Islet precursor cell (in vitro differentiated cells): ENCODE measurements at regions not wholly inside any gene's neighbourhood (a gene's known extent, or its start where the extent isn't known, plus 50 kb on each side); places are given as distances from the start of the nearest gene placed in this dataset.
"Not testable (repeated sequence)": the region's sequence is repeated elsewhere in the genome, so short reads cannot be mapped to it uniquely, and the experiment has no call there.

Source experiments
- DNase-seq: peaks from one replicate; pipeline ENCODE4 v3.0.0-alpha.2; 2018

DNA sequence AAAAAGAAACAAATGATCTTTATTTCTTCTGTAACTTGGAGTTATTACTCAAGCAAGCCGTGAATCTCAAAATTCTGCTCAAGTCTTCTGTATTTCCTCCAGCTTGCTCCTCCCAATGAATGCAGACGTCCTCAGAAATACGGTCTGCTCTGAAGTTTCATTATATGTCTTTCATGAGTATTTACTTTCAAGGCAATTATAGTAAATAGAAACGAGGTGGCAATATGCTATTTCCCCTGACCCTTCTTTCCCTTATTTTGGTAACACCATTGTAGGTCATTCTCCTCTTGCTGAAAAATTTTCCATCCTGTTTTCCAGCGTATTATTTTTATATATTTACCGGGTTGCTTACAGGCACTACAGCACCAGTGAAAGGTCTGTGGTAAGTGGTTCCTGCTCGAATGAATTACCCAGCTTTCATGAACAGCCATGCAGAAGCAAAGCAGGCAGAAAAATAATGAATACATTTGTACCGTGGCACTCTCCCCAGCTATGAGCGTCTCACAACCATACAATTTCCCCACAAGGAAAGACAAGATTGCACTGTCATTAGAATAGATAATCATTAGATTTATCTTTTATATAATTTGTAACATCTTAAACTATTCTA is 350.9 kb upstream of the PKN2 start:
- DNase-seq: no peak

DNA sequence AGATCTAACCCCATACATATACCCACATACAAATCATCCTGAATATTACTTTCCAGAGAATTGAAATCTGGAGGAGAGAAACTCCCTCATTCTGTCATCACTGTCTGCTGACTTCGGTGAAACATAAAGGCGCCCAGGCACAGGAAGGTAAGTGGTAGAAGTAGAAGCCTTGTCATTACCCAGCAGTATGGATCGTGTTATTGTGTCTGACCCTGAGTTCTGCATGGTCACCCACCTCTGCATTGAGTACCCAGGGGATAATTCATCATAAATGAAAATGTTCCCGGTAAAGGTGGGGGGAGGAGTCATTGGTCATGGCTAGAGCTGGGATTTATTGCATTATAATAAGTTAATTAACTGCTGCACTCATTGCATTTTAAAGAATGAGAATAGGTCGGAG is 342.6 kb upstream of the PKN2 start:
- no peak for DNase-seq

DNA sequence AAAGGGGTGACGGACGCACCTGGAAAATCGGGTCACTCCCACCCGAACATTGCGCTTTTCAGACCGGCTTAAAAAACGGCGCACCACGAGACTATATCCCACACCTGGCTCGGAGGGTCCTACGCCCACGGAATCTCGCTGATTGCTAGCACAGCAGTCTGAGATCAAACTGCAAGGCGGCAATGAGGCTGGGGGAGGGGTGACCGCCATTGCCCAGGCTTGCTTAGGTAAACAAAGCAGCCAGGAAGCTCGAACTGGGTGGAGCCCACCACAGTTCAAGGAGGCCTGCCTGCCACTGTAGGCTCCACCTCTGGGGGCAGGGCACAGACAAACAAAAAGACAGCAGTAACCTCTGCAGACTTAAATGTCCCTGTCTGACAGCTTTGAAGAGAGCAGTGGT is 342.0 kb upstream of the PKN2 start:
- not testable (repeated sequence) for DNase-seq

DNA sequence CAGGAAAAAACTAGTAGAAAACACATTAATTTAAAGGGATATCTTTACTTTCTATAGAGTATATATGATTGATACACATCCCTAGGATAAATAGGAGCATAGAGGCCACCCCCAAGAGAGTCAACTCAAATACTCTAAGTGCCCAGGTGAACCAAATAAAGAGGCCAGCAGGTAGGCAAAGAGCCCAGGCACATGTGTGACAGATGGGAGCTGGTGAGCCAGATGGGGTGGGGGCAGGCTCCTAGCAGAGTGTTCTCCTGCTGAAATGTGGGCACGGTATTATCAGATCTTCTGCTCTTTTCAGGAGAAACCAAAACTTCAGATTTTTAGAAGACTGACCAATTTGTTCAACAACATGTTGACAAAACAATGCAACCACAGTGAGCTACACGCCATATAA is 333.4 kb upstream of the PKN2 start:
- no peak for DNase-seq

DNA sequence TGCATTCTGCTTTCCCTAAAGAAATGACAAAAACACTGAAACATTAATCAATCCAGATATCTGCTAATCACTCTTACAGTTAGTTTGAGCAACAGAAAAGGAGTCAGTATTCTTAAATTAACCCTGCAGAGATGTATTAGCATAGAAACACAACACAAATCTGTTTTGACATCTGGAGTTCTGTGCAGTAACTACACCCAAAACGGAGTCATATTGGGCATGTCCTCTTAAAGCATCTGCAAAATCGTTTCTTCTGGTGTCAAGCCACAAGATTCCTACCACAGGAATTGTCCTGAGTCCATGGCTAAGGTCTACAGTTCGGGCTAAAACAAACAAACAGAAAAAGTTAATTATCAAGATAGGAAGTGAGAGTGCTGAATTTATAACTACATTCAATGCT is 332.1 kb upstream of the PKN2 start:
- no peak for DNase-seq

DNA sequence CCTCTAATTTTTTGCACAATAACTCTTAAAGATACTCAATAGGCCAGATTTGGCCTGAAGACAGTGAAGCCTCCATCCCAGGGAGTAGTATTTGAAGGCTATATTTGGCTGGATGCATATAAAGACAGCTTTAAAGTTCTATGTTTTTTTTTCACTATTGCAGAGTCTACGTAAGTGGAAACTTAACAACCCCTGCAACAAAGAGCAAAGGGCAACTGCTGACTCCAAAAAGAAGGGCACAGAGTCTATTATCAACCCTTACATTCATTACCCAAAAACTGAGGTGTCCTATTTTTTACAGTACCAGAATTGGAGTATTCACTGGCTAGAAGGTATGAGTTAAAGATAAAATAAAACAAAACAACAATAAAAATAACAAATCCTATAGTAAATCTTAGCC is 329.8 kb upstream of the PKN2 start:
- no peak for DNase-seq

DNA sequence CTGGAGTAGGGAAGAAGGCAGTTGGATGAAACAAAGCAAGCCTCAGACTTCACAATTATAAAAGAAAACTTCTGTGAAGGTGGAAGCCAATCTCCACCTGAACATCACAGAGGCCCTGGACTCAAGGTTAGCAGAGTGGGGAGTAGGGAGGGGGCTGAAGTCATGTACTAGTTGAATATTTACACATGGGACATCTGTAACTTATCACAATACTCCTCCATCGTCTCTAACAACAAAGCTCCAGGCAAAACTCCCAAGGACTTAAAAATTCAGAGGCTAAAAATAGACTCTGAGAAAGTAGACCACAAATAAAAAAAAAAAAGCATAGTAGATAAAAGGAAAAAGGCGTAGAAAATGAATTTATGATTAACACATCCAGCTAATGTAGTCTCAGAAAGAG is 326.3 kb upstream of the PKN2 start:
- DNase-seq: no peak

DNA sequence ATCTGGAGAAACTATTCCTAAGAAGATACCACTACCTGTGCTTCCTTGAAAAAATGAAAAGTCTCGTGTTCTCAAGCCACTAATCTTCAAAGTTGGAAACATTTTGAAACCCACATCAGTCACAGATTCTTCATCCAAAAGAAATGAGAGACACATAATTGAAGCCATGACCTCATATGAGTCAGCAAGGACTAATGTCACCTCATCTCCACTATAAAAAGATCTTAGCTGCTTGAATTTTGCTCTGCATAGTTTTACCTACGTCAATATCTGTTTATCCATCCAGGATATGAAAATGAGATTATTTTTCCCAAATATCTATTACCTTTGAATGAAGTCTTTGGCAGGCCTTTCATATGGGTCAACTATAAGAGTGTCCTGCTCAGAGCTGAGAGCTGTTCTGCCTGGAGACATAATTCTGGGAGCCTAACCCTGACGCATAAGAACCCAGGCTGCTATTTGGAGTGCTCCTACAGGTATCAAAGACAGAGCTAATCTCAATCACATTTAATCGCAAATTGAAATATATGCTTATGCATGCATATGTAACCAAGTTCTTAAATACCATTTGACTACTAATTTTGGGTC is 312.5 kb upstream of the PKN2 start:
- no peak for DNase-seq

DNA sequence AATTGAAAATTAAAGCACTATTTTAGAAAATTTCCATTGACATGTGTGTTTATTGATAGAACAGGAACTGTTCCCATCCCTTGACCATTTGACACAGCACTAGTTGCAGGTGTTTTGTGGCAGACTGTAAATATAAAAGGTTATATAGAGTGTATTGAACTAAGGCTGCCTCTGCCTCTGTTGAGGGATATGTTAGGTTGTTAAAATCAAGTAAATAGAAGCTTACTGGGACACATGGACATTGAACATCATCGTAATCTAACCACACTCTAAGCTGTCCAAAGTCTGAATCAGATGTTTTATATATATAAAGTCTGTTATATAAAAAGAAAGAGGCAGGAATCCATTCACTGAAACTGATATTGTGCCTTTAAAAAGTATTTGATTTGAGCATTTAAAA is 308.1 kb upstream of the PKN2 start:
- no peak for DNase-seq

DNA sequence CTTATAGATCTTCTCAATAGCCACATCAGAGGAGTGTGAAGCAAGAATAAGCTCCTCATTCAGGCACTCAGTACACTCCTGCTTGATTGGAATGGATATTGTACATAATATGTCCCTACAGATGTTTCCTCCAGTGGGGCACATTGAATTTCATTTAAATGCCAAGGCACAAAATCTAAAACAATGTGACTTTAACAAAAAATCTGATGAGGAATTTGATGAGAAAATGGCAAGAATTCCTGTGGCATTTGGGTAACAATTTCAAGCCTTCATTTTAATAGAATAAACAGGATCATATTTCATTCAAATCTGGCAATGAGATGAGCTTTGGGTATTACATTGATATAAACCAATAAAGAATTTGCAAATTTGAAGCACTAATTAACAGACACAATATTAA is 307.7 kb upstream of the PKN2 start:
- DNase-seq: no peak

DNA sequence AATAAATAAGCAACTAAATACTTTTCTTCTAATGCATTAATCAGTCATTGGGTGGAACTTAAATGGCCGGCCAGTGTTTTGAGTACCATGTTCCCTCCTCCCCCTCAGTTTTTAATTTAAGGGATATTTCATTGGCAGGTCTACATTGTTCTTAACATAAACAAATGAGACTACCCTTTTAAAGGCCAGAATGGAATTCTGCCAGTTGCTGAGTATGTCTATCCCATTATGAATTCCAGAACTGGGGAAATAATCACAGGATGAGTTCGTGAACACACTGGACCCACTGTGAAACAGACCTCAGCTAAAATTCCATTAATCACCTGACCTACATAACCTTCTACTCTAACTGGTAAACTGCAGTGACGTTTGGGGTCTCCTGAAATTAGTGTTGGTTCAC is 305.5 kb upstream of the PKN2 start:
- no peak for DNase-seq

DNA sequence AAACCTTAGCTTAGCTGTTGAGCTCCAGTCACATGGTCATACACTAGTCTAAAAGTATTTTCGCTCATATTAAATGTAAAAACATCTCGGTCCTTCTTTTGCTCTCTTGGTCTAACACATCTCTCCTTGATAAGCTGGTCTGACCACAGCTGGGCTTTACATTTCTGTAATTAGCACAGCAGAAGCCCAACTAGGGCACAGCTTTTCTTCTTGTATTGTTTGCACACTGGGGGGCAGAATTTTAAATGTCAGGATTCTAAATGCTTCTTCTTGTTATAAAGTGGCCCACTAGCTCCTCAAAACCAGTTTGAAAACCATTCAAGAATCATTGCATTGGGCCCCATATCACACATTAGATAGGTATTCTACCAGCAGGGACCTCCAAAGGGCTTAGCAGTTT is 289.1 kb upstream of the PKN2 start:
- DNase-seq: no peak

DNA sequence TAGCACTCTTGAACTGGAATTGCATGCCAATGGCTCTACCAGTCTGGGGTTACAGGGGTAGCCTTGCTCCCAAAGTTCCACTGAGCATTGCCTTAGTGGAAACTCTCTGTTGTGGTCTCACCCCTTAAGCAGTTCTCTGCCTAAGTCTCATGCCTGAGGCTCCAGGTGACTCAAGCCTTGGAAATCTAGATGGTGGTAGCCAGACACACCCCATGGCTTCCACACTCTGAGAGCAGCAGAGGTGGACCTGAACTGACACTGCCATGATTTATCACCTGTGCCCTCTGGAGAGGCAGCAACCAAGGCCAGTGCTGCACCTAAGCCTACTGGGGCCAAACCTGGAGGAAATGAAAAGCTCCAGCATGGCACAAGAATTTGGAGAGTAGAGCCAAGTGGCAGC is 285.7 kb upstream of the PKN2 start:
- DNase-seq: peak; percentile 75

DNA sequence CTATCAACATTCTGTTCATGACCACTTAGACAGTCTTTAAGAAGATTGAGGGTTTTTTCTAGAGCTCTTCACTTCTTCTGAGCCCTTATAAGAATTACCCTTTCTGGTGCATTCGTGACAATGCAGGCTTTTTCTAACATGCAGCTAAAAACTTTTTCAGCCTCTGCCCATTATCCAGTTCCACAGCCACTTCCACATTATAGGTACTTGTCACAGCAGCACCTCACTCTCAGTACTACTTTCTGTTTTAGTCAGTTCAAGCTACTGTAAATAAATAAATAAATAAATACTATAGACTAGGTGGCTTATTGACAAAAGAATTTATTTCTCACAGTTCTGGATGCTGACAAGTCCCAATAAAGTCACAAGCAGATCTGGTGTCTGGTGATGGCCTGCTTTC is 284.4 kb upstream of the PKN2 start:
- DNase-seq: no peak

DNA sequence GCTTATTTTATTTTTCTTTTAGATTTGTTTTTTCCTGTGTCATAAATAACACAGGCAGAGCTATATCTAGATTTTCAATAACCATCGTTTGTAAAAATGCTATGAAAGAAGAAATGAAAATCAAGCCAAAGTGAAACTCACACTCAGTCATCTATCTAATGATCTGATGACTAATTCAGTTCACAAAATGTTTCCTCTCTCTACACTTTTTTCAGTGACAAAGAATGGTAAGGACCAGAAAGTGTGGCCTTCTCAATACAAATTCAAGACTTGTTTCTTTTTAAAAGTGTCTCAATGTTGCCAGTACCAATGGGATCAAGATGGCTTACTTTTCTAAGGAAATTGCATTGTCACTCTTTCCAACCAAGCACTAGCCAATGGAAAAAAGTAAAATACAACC is 282.8 kb upstream of the PKN2 start:
- DNase-seq: no peak

DNA sequence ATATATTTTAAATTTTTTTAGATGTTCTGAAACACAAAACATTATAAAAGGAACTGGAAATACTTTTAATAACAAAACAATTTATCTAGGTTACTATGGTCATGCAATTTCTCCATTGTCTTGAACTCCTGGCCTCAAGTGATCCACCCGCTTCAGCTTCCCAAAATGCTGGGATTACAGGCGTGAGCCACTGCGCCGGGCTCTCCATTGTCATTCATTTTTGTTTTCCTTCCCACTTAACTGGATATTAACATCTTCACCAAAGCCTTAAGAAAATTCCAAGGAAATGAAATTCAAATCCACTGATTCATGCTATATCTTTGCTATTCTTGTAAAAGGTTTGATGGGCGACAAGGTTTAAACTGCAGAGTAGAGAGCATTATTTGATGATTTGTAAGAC is 279.5 kb upstream of the PKN2 start:
- no peak for DNase-seq

DNA sequence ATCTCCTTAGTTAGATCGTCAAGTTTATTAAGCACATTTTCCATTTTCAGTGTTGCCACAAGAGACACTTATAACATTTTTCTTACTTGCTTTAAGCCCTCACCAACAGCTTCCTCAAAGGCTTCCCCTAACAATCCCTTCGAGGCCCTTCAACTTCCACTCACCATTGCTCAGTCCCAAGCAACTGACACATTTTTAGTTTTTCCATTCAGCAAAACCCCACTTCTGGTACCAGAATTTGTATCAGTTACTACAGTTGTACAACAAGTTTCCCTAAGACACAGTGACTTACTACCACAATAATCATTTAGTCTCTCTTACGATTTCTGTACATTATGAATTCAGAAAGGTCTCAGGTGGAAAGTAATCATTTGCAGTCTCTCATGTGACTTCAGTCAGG is 276.8 kb upstream of the PKN2 start:
- DNase-seq: no peak

DNA sequence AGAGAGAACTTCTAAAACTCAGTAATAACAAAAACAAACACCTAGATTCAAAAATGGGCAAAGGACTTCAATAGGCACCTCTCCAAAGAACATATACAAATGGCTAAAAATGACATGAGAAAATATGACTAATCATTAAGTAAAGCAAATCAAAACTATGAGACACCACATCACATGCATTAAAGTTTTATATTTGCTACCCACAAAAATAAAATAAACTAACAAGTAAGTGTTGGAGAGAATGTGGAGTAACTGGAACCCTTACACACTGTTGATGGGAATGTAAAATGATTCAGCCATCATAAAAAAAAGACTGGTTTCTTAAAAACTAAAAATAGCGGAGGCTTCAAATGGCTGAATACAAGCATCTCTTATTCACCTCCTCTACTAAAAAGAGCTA is 262.1 kb upstream of the PKN2 start:
- DNase-seq: no peak

DNA sequence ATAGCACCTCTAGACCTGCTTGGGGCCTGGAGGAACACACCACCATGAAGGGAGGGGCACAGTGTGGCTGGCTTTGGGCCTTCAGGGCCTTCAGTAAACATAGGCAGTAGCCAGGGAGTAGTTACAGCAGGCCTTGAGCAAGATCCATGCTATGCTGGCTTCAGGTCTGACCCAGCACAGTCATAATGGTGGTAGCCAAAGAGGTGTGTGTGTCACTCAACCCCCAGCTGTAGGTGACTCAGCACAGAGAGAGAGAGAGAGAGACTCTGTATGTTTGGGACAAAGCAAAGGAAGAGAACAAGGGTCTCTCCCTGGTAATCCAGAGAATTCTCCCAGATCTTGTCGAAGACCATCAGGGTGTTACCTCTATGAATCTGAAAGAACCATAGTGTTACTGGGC is 250.5 kb upstream of the PKN2 start:
- no peak for DNase-seq

DNA sequence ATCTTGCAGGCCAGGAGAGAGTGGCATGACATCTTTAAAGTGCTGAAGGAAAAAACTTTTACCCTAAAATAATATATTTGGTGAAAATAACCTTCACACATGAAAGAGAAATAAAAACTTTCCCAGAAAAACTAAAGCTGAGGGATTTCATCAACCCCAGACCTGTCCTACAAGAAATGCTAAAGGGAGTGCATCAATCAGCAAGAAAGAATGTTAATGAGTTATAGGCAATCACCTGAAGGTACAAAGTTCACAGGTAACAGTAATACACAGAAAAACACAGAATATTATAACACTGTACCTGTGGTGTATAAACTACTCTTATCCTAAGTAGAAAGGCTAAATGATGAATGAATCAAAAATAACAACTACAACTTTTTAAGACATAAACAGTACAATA is 249.2 kb upstream of the PKN2 start:
- no peak for DNase-seq

DNA sequence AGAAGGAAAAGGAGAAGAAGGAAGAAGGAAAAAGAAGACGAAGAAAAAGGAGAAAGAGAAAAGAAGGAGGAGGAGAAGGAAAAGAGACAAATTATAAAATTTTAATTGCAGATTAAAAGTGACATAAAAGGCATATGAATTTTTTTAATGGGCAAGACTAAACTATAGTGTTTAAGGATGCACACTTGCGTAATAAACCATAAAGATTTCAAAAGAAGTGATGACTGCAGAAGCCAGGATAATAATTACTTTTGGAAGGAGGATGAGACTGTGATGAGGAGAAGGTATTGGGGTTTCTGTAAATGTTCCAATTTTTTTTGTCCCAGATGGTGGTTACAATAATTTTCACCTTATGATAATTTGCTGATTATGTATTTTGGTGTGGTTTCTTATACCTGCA is 243.1 kb upstream of the PKN2 start:
- DNase-seq: no peak

DNA sequence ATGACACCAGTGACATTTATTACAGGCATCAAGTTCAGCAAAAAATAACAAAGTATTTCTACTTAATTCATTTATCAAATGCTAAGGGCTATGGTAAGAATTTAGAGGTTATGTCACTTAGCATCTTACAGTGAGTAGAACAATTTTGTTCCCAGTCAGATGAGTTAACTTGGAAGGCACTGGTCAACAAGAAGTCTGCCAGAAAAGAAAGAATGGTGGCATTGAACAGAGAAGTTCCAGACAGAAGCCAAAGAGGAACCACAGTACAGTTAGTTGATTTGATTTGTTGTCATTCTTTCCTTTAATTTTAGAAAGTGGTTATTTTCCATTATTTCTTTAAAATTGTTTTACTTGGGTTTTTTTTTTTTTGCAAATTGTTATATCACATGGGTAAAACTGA is 232.2 kb upstream of the PKN2 start:
- DNase-seq: no peak

DNA sequence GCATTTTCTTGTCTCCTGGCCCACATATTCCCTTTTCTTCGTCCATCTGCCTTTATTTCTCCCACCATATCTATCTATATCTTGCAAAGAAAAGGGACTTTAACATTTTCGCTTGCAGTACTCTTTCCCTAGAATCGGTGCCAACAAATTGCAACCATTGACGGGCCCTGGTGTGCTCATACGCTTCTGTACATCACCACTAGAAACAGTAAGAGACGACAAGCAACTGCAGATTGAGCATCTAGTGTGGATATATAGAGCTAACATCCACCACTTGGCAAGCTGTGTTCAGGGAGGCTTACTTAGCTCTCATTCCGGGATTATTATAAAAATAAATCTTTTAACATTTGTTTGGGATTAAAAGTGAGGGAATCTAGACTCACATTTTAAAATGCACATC is 230.8 kb upstream of the PKN2 start:
- no peak for DNase-seq

DNA sequence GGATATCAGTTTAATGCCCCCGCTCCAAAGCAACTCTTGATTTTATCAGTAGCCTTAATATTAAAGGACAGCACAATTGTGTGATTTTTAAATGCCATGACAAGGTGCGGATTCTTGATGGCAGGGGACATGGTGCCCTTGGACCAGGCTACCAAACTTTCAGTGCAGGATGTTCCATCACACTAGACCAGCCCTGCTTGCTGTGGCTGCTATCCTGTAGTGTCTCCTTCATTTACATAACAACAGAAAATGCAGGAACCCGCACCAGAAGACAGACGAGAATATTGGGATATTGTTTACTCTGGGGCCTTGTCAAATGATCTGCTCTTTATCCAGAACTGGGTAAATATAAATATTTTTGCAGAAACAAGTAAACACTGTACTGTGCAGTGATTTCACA is 229.3 kb upstream of the PKN2 start:
- DNase-seq: no peak

DNA sequence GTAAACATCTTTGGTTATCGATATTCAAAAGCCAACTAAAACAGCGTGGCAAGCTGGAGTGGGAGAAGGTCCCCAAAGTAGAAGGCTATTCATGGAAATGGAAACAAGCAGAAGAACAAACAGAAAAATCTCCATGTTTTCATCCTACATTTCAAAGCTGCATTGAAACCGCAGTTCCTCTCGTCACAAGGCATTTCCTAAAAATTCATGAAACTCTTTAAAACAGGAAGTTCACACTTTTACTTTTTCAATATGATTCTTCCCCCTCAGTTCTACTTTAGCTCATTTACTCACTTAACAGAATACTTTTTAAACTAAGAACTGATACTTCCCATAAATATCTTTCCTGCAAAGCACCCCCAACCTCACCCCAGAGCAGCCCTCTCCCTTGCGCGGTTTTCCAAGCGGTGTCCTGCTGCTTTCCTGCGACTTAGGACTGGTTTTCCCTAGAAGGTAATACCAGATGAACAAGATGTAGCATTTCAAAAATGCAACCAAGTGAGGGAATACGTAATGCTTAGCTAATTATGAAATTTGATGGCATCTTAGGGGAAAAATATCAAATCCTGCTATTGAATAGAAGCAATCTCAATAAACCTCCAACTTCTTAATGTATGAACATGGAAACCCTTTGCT is 228.3 kb upstream of the PKN2 start:
- DNase-seq: no peak
